Activated naive CD8-positive, alpha-beta T cell treated with anti-CD3 and anti-CD28 coated beads for 36 hours (primary cell): ENCODE measurements at regions not wholly inside any gene's neighbourhood (a gene's known extent, or its start where the extent isn't known, plus 50 kb on each side); places are given as distances from the start of the nearest gene placed in this dataset.
"Not testable (repeated sequence)": the region's sequence is repeated elsewhere in the genome, so short reads cannot be mapped to it uniquely, and the experiment has no call there.

Experiments used
- DNase-seq: peaks from one replicate; pipeline ENCODE4 v3.0.0; 2021
- H3K27ac Mint-ChIP-seq: one replicate; pipeline ENCODE4 v1.8.0; 2022; ENCODE audit warnings: mild to moderate bottlenecking, moderate library complexity, mixed read lengths
- H3K27me3 Mint-ChIP-seq: one replicate; pipeline ENCODE4 v1.8.0; 2022; ENCODE audit warnings: mild to moderate bottlenecking, mixed read lengths
- H3K36me3 Mint-ChIP-seq: one replicate; pipeline ENCODE4 v1.8.0; 2021; ENCODE audit warnings: mild to moderate bottlenecking, mixed read lengths
- H3K4me1 Mint-ChIP-seq: one replicate; pipeline ENCODE4 v1.8.0; 2021; ENCODE audit warnings: mixed read lengths
- H3K4me3 Mint-ChIP-seq: one replicate; pipeline ENCODE4 v1.8.0; 2022; ENCODE audit warnings: mild to moderate bottlenecking, moderate library complexity, mixed read lengths
- H3K9me3 Mint-ChIP-seq: one replicate; pipeline ENCODE4 v1.8.0; 2022; ENCODE audit warnings: mixed read lengths

- no peak for DNase-seq
- no peaks in the 10 kb centered on the region for H3K27me3 Mint-ChIP-seq
- no peak overlapping the region for H3K27ac Mint-ChIP-seq
- H3K4me1 Mint-ChIP-seq = no peaks in the 10 kb centered on the region
- H3K36me3 Mint-ChIP-seq = no peaks in the 10 kb centered on the region
- H3K9me3 Mint-ChIP-seq = peaks cover 4% of the 10 kb centered on the region
- no peak overlapping the region for H3K4me3 Mint-ChIP-seq
These were observed 118.3 kb downstream of the RPRM start for GRCh38 chr2:153360239-153360638.

DNA sequence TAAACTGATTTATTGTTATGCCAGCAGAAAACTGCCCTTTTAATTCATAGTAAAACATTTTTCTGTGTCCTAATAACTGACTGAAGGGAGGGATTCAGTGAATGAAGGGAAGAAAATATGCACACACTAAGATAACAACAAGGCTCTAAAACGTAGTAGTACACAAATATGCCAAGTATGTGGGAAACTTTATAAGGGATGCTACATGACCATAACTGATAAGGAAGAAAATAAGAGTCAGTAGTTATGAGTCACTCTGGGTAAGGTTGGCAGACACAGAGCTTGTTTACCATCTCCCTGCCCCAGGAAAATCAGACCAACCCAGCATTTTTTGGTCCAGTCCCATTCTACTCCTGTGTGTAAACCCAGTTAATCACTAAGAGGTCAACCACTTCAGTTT lies 124.2 kb downstream of the RPRM start:
- Mint-ChIP-seq H3K36me3 (no peaks in the 10 kb centered on the region), H3K27ac (no peak overlapping the region), H3K4me3 (no peak overlapping the region), H3K27me3 (no peaks in the 10 kb centered on the region), H3K9me3 (peaks cover 4% of the 10 kb centered on the region), H3K4me1 (no peaks in the 10 kb centered on the region)
- no peak for DNase-seq

DNA sequence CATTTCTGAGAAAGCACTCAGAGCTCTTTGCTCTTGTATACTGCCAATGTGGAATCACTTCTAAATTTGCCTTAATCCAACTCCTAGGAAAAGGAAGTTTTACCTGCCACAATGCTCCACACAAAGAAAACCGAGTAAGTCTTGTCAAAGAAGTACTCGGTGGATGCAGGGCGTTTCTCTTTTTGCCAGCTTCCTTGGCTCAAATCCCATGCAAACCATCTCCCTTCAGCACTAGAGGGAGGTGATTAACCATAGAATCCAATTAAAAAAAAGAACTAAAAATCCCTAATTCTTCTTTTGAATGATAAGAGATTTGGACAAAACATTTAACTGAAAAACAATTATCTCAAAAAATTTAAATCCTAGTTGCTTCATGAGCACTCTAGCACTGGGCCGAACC lies 129.0 kb downstream of the RPRM start:
- H3K9me3 Mint-ChIP-seq = peaks cover 5% of the 10 kb centered on the region
- no peaks in the 10 kb centered on the region for H3K36me3 Mint-ChIP-seq
- no peaks in the 10 kb centered on the region for H3K27me3 Mint-ChIP-seq
- H3K4me3 Mint-ChIP-seq = no peak overlapping the region
- no peak for DNase-seq
- no peaks in the 10 kb centered on the region for H3K4me1 Mint-ChIP-seq
- H3K27ac Mint-ChIP-seq = no peak overlapping the region

DNA sequence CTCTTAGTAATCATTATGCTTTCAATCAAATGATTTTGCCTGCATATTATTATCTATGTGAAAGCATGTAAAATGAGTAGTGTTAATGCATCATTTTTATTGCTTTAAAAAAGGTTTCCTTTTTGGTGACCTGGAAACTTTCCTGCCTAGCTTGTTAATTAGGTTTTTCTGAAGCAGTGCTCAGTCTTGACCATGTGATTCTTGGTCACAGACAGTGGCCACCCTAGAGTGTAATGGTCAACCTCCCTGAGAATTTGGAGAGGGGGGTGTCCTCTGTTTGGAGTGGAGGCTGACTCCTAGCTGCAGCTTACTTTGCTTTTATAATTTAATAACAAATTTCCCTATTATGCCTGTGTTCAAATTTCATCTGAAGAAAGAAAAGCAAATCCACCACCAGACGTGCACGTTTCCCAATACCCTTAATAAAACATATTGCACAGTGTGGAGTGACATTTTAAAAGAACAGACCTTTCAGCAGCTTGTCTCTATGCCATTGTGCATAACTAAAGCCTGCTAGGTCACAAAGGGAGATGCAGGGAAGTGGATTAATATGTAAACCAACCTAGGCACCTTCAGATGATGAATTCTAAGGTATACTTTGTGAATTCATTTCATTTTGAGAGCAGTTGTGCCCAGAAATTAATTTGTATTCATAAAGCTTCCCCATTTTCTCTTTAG lies 130.6 kb downstream of the RPRM start:
- no peak for DNase-seq
- no peak overlapping the region for H3K4me3 Mint-ChIP-seq
- peaks cover 5% of the 10 kb centered on the region for H3K9me3 Mint-ChIP-seq
- H3K4me1 Mint-ChIP-seq = no peaks in the 10 kb centered on the region
- H3K27me3 Mint-ChIP-seq = no peaks in the 10 kb centered on the region
- H3K27ac Mint-ChIP-seq = no peak overlapping the region
- H3K36me3 Mint-ChIP-seq = no peaks in the 10 kb centered on the region

DNA sequence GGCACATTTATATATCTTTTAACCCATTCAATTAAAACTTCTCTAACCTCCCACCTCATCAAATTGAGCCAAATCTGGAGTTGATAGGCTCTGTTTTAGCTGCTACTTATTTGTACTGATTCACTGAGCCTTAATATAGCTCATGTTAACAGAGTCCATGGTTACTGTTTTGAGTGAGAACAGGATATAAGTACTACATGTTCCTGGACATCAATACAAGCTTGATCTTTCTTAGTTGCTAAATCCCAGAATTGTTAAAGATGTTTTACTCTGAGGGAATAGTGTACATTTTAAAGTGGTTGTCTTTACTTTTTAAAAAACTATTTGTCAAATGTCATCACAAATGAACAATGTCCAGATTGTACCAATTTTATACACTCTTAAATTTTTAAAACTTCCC lies 157.7 kb downstream of the RPRM start:
- H3K9me3 Mint-ChIP-seq = peaks cover 14% of the 10 kb centered on the region
- DNase-seq = no peak
- no peak overlapping the region for H3K4me3 Mint-ChIP-seq
- H3K27ac Mint-ChIP-seq = no peak overlapping the region
- no peaks in the 10 kb centered on the region for H3K36me3 Mint-ChIP-seq
- H3K4me1 Mint-ChIP-seq = no peaks in the 10 kb centered on the region
- no peaks in the 10 kb centered on the region for H3K27me3 Mint-ChIP-seq

DNA sequence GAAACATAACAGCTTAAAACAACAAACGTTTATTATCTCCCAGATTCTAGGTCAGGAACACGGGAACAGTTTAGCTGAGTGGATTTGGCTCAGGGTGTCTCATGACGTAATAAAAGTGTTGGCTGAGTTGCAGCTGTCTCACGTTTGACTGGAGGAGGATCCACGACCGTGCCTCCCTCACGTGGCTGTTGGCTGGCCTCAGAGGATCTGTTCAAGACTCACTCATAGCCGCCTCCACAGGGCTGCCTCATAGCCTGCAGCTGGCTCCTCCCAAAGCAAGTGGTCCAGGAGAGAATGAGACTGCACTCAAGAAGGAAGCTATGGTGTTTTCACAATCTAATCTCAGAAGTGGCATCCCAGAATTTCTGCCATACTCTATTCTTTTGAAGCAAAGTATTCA lies 167.1 kb downstream of the RPRM start:
- no peaks in the 10 kb centered on the region for H3K27me3 Mint-ChIP-seq
- H3K4me1 Mint-ChIP-seq = no peaks in the 10 kb centered on the region
- DNase-seq = no peak
- no peaks in the 10 kb centered on the region for H3K36me3 Mint-ChIP-seq
- H3K9me3 Mint-ChIP-seq = no peaks in the 10 kb centered on the region
- no peak overlapping the region for H3K4me3 Mint-ChIP-seq
- H3K27ac Mint-ChIP-seq = no peak overlapping the region

- no peak overlapping the region for H3K27ac Mint-ChIP-seq
- no peak for DNase-seq
- no peaks in the 10 kb centered on the region for H3K4me1 Mint-ChIP-seq
- H3K27me3 Mint-ChIP-seq = no peaks in the 10 kb centered on the region
- no peak overlapping the region for H3K4me3 Mint-ChIP-seq
- H3K9me3 Mint-ChIP-seq = no peaks in the 10 kb centered on the region
- H3K36me3 Mint-ChIP-seq = no peaks in the 10 kb centered on the region
These were observed 170.1 kb downstream of the RPRM start for GRCh38 chr2:153308466-153308865.

DNA sequence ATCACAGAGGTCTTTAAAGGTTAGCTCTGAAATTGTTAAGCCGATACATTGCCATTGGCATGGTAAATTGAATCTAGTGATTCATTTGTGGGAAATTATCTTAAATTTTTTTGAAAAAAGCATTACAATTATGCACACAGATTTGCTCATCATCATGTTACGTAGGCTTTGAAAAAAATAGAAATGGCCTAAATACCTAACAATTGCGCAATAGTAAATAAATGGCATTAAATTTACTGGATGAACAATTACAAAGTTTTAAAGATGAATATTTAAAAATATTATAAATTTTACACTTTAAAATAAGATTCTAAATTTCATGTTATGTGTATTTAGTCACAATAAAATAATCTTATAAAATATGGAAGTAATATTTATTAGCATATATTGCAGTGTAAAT lies 171.3 kb downstream of the RPRM start:
- no peaks in the 10 kb centered on the region for H3K4me1 Mint-ChIP-seq
- H3K9me3 Mint-ChIP-seq = no peaks in the 10 kb centered on the region
- H3K27ac Mint-ChIP-seq = no peak overlapping the region
- DNase-seq = no peak
- H3K4me3 Mint-ChIP-seq = no peak overlapping the region
- H3K36me3 Mint-ChIP-seq = no peaks in the 10 kb centered on the region
- H3K27me3 Mint-ChIP-seq = no peaks in the 10 kb centered on the region

DNA sequence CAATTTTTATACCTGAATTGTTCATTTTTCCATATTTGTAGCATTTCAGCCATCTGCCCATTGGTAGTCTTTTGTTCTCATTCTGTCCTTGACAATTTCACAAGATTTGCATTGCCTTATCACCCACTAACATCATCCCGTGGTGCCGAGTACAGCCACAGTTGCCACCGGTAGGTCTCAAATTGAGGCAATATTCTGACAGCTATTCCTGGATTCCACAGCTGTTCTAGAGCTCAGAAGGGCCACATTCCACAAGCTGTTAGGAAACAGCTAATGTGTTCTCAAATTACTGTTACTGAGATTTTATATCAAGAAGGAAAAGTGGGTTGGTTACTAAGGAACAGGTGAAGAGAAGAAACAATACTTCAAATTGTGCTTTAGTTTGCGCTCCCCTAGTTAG lies 178.8 kb downstream of the RPRM start:
- no peaks in the 10 kb centered on the region for H3K4me1 Mint-ChIP-seq
- H3K9me3 Mint-ChIP-seq = no peaks in the 10 kb centered on the region
- H3K36me3 Mint-ChIP-seq = no peaks in the 10 kb centered on the region
- DNase-seq = no peak
- no peak overlapping the region for H3K4me3 Mint-ChIP-seq
- H3K27me3 Mint-ChIP-seq = peaks cover 5% of the 10 kb centered on the region
- no peak overlapping the region for H3K27ac Mint-ChIP-seq

DNA sequence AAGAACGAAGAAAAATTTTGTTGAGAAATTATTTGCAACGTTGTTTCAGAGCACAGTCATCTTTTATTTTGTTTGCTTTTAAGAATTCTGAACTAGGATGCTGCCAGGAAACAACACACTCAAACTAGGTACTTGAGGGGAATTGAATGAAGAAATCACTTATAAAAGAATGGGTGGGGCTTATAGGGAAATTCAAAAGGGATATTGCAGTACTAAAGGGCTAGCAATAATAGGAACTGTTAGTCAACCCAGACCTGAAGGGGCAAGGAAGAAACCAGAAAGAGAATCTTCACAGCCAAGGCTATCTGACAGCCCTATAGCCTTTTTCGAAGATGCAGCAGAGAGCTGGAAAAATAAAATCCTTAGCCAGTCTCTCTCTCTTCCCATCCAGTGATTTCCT lies 179.3 kb downstream of the RPRM start:
- Mint-ChIP-seq H3K27ac (no peak overlapping the region), H3K4me3 (no peak overlapping the region), H3K9me3 (no peaks in the 10 kb centered on the region), H3K4me1 (no peaks in the 10 kb centered on the region), H3K27me3 (peaks cover 5% of the 10 kb centered on the region), H3K36me3 (no peaks in the 10 kb centered on the region)
- DNase-seq = no peak

DNA sequence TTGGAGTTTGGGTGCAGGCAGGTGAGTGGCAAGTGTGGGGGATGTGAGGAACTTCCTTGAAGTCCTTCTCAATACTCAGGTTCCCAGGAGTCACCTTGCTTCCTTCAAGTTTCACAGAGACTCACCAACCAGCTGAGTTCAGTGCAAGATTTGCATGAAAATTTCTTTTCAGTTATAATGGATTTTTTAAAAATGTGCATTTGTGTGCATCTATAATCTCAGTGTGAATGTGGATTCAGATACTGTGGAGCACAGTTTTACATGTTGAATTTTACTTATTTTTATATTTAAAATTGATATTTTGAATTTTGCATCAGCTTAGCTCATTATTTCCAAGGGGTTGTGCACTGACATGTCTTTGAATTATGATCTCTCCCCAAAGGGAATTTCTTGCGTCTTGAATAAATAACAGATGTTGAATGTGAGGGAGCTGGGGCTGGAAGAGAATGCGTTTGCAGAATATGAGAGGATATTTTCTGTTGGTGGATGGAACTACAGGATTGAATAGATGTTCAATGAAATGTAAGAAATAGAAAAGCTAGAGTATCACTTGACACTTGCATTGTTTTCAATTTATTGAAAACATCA lies 184.3 kb downstream of the RPRM start:
- H3K27me3 Mint-ChIP-seq = peaks cover 5% of the 10 kb centered on the region
- DNase-seq = no peak
- H3K9me3 Mint-ChIP-seq = no peaks in the 10 kb centered on the region
- no peak overlapping the region for H3K27ac Mint-ChIP-seq
- no peak overlapping the region for H3K4me3 Mint-ChIP-seq
- H3K4me1 Mint-ChIP-seq = no peaks in the 10 kb centered on the region
- H3K36me3 Mint-ChIP-seq = no peaks in the 10 kb centered on the region

- H3K4me3 Mint-ChIP-seq = no peak overlapping the region
- no peaks in the 10 kb centered on the region for H3K36me3 Mint-ChIP-seq
- DNase-seq = no peak
- H3K27me3 Mint-ChIP-seq = peaks cover 5% of the 10 kb centered on the region
- no peaks in the 10 kb centered on the region for H3K4me1 Mint-ChIP-seq
- no peak overlapping the region for H3K27ac Mint-ChIP-seq
- no peaks in the 10 kb centered on the region for H3K9me3 Mint-ChIP-seq
These were observed 186.8 kb downstream of the RPRM start for GRCh38 chr2:153291718-153292117.

DNA sequence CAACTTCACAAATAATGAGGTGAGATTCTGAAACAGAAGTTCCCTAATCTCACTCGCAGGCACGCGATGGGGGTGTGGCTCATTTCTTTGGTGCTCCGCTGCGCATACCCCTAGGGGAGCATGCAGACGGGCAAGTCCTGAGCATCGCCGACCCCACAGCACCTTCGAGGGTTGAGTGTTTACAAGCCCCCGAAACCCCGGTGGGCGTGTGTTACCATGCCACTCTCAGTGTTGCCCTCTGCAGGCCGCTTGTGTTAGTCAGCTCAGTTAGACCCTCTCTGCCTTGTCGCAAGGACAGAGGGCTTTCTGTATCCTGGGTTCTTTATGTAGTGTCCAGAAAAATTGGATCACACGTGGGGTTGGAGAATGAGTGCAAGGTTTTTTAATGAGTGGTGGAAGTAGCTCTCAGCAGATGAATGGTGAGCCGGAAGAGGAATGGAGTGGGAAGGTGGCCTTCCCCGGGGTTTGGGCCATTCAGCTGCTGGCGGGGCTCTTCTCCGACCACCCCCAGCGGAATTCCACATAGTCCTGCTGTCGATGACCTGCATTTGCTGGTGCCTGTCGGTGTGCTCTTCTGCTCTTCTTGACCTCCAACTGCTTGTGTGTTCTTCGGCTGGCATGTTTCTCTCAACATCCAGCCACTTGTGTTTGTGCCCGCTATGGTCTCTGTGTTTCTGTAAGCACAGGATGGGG lies 191.3 kb downstream of the RPRM start:
- no peak overlapping the region for H3K27ac Mint-ChIP-seq
- peaks cover 7% of the 10 kb centered on the region for H3K9me3 Mint-ChIP-seq
- H3K27me3 Mint-ChIP-seq = peaks cover 9% of the 10 kb centered on the region
- DNase-seq = peak; percentile 28
- H3K4me3 Mint-ChIP-seq = no peak overlapping the region
- H3K4me1 Mint-ChIP-seq = no peaks in the 10 kb centered on the region
- H3K36me3 Mint-ChIP-seq = no peaks in the 10 kb centered on the region

- H3K27ac Mint-ChIP-seq = no peak overlapping the region
- H3K4me3 Mint-ChIP-seq = no peak overlapping the region
- H3K4me1 Mint-ChIP-seq = peaks cover 2% of the 10 kb centered on the region
- H3K36me3 Mint-ChIP-seq = no peaks in the 10 kb centered on the region
- H3K9me3 Mint-ChIP-seq = peaks cover 26% of the 10 kb centered on the region
- no peaks in the 10 kb centered on the region for H3K27me3 Mint-ChIP-seq
- no peak for DNase-seq
These were observed 209.6 kb downstream of the RPRM start for GRCh38 chr2:153268941-153269461.

DNA sequence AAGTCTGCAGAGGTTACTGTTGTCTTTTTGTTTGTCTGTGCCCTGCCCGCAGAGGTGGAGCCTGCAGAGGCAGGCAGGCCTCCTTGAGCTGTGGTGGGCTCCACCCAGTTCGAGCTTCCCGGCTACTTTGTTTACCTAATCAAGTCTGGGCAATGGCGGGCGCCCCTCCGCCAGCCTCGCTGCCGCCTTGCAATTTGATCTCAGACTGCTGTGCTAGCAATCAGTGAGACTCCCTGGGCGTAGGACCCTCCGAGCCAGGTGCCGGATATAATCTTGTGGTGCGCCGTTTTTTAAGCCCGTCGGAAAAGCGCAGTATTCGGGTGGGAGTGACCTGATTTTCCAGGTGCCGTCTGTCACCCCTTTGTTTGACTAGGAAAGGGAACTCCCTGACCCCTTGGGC lies 221.7 kb downstream of the RPRM start:
- H3K27me3 Mint-ChIP-seq = not testable (repeated sequence)

GRCh38 chr2:153246636-153247035 lies 231.9 kb downstream of the RPRM start:
- not testable (repeated sequence) for H3K4me1 Mint-ChIP-seq, H3K27me3 Mint-ChIP-seq, H3K27ac Mint-ChIP-seq, H3K36me3 Mint-ChIP-seq, DNase-seq, H3K4me3 Mint-ChIP-seq
- peaks cover 12% of the 10 kb centered on the region for H3K9me3 Mint-ChIP-seq

More for the DNA sequence above, 221.7 kb downstream of the RPRM start:
- not testable (repeated sequence) for H3K4me1 Mint-ChIP-seq, DNase-seq, H3K27ac Mint-ChIP-seq, H3K4me3 Mint-ChIP-seq, H3K36me3 Mint-ChIP-seq
- H3K9me3 Mint-ChIP-seq = peaks cover 18% of the 10 kb centered on the region
